DMS53 (cell line): ENCODE measurements at regions not wholly inside any gene's neighbourhood (a gene's known extent, or its start where the extent isn't known, plus 50 kb on each side); places are given as distances from the start of the nearest gene placed in this dataset.
A peak's percentile ranks its signal among the peaks of the same experiment; 100 is the strongest.

Experiments
- DNase-seq: peaks from one replicate; lab custom pipeline; 2025; lab: John Stamatoyannopoulos, UW

DNA sequence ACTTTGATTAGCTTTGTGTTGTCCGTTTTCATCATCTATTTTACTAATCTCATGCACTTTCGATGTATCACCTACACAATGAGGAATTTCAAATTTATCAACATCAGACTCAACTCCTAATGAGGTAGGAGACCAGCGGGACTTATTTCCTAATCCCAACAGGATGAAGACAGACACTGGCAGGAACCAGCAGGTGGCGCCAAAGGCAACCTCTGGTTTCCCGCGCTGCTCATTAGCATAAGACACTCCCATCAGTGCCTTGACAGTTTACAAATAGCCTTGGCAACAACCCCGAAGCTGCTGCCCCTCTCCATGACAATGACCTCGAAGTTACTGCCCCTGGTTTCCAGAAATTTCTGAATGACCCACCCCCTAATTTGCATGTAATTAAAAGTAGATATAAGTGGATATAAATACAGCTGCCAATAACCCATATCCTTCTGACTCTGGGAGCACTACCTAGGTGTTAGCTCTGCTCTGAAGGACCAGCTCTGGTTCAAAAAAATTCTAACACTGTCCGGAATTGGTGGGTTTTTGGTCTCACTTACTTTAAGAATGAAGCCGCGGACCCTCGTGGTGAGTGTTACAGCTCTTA, 974.8 kb downstream of the ADGRL2 start:
- peak; percentile 85 for DNase-seq

DNA sequence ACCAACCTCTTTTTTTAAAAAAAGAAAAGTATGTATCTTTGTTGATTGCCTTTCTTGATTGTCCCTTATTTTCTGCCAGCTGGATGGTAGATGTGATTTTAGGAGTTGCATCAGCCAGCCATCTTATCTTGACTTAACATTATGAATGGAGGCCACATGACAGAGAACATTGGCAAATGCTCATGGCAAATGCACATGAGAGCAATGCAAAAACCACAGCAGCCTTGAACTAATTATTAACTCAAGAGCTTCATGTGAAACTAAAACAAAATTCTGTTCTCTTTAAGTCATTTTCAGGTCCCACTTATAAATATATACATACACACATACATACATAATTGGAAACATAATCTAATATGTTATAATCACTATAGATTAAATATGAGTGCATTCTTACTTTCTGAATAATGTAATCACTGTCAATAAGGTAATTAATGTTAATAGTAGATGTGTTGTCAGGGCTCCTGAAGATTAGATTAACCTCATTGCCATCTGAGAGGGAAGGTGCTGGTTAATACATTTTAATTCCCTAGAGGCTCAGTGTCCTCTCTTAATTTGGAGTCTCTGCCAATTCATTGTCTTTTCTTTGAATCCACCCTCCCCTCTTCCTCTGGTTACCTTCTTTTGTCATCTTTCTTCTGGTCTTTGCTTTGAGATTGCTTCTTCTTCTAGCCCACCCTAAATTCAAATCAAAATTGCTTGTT, 962.2 kb downstream of the ADGRL2 start:
- DNase-seq: no peak

DNA sequence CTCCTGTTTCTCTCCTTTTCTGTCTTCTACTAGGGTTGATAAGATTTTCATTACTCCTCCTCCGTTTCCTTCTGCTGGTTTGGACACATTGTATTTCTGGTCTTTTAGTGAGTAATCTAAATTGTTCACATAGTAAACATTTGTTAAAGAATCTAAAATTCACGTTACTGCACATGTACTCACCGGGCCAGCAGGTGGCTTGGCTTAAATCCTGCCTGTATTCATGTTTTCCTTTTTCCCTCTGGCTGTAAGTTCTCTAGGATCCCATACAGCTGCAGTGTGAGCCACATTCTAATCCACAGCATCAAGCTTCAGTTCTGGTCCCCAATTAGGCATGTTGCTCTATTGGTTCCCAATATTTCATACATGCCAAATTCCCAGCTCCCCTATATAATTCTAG, 958.3 kb downstream of the ADGRL2 start:
- peak; percentile 49 for DNase-seq

DNA sequence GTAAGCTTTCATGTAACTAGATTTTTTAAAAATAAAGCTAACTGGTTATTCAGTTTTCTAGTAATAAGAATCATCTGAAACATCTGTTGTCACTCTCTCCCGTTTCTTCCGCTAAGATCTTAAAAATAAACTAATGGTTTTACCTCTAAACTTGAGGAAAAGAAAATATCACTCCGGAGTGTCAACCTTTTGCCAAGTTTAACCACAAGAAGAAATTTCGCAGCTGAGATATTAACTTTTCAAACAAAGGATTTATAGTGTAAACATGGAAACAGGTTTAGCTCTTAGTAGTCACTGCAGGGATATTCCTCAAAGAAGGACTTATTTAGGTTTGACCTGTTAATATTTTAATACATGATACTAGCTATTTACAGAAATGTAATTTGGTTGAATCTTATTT, 954.9 kb downstream of the ADGRL2 start:
- no peak for DNase-seq

DNA sequence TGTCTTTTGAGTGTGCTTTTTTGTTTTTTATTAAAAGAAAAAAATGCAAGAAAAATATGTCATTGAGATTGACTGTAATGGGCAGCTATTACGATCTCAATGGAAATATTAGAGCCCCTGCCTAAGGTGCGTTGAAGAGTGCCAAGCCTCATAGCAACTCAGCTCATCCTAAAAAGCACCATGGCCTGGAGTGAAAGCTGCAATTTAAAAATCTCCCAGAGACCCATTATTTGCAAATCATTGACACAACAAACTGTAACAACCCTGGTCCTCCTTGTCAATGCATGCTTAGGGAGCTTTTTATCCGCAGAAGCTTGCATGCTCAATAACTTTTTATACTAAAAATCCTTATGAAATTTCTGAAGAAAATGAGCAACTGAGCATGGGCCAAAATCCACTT, 954.5 kb downstream of the ADGRL2 start:
- no peak for DNase-seq

DNA sequence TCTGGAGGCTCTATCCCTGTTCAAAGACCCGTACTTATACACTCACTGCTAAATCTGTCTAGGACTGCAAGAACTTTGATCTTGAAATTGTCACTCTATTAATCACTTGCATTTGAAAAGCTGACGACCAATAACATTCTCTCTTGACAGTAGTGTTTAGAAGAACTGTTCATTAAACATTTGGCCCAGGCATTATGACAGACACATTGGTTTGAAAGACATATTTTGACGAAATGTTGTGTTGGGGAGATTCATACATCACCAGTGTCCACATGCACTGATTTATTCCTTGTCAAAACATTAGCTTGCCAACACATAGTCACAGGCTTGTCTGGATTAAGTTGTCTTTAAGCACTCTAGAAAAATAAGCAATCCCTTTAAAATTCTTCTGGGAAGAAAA, 951.3 kb downstream of the ADGRL2 start:
- DNase-seq: no peak

DNA sequence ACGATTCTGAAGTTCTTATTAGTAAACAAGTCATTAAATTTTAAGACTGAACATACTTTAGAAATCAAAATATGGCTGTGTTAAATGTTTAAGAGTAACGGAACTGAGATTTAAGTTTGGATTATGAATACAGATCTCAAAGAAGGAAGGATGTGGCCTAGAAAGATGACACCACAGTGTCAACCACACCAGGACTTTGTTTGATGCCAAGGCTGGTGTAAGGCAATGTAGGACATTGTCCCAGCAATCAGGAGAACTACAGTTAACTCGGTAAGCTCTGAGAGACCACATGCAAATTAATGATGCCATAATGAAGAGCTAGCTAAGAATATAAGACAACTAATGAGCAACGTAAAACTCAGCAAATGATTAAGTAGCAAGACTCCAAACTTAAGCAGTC, 932.9 kb downstream of the ADGRL2 start:
- no peak for DNase-seq

DNA sequence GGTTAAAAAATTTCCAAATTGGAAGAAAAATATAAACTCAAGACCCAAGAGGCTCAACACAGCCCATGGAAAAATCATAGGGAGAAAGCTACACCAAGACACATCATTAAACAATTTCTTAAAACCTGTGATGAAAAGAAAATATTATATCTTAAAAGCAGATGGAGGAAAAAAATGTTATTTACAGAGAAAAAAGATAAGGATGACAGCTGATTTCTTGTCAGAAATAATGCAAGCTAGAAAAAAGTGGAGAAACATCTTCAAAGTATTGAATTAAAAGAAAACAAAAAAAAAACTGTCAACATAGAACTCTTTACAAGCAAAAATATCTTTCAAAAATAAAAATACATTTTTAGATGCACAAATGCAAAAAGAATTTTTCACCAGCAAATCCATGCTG, 930.5 kb downstream of the ADGRL2 start:
- DNase-seq: no peak

DNA sequence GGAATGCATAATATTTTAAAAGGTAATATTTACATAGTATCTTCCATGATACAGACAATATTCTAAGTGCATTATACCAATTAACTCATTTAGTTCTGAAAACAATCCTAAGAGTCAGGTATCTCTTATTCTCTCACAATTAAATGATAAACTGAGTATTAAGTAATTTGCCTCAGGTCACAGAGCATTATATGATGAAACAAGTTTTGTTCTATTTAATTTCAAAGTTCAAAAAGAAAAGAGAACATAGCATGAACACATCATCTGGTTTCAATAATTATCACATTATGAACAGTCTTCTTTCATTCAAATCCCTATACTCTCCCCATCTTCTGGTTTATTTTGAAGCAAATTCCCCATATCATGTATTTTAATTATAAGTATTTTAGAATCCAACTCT, 927.5 kb downstream of the ADGRL2 start:
- no peak for DNase-seq

DNA sequence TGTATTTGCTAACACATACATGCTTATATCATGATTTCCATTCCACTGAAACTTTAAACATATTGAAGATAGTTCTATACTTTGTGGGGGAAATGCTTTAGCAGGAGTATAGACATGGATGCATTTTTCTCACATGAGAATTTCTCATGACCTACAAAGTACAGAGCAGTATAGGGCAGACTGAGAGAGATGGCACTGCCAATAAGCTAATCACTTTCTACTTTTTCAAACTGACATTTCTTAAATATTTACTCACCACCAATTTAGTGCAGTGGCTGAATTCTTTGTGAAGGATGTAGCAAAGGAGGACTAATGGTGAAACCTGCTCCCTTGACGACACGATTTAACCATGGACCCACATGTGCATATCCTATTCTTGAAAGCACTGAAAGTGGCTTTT, 923.5 kb downstream of the ADGRL2 start:
- no peak for DNase-seq

DNA sequence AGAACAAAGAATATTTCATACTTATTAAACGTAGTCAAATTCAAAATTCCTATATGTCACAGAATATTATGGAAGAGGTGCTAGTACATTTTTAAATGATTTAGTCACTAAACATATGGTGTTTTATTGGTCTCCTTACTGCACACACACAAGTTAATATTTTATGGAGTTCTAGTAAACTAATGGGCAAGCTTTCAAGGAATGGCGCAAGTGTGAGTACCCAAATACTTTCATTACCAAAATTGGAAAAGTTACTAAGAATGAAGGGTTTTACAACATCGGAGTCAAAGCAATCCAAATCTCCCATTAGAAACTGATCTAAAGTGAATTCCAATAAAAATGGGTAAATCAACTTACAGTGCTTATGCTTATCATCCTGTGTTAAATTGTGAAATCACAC, 921.9 kb downstream of the ADGRL2 start:
- no peak for DNase-seq

DNA sequence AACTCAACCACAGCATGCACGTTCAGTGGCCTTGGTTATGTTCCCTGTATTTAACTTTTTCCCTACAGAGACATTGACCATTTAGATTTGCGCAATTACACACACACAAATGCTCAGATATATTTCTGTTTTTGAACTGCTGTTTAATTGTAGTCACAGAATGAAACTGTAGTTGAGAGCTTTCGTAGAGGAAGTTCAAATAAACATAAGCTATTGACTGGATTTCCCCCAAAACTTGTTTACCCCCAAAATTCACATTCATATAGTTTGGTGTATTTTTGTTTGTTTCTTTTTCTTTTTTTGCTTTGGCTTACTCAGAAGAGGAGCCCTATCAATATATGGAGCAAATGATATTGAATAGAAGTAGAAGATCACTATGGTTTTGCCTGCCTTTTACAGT, 921.0 kb downstream of the ADGRL2 start:
- DNase-seq: no peak

DNA sequence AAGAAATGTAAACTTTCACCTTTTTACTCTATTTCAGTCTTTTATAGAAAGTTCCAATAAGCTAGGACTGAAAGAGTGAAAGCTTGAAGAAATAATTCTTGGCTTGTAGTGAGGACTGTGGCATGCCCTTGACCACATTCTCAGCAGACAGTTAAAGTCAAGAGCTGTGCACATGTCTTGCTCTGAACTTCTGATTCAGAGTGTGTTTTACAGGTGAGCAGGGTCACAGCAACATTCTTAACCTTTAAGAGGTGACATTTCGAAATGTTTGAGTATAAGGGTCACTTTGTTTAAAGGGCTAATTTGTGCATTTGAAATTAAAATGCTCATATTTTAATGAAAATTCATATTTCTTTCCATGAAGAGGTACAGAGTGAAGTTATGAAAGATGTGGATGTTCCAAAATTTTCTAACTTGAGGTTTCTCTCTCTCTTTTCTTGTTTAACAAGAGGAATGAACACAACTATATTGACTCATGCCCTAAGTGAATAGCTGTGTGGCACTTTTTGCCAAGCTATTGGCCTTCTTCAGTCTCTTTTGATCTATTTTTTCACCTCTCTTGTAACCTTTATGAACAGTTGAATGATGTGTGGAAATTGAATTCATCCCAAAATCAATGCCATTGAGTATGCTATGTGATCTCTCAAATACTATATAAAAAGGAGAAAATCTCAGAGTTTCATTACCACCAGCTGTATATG, 918.1 kb downstream of the ADGRL2 start:
- no peak for DNase-seq

DNA sequence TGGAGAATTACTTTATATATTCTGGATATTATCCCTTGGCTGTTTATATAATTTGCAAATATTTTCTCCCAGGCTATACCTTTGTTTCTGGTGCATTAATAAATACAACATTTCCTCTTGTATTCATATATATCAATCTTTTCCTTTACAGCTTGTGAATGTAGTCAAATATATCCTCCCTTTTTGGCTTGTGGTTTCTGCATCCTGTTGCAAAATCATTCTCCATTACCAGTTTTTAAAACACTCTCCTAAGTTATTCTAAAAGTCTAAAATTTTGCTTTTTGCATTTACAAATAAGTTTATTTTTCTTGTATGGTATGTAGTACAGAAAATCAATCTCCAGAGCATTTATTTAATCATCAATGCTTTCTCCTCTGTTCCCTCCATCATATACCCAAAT, 909.4 kb downstream of the ADGRL2 start:
- DNase-seq: no peak

DNA sequence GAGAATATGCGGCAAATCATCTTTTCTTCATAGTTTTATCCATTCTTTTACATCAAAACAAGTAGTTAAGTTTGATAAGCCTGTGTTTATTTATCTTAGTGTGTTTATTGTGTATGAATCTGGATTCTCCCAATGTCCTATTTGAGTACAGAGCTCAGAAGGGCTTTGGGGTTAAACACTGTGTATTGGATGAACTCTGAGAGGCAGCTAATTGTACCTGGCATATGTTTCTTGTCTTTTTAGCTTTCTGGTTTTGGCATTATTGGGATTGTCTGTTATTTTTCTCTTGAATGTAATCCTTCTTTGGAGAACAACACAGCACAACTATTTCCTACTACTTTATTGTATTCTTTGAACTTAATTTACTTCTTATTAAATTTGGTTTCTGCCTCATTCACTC, 906.9 kb downstream of the ADGRL2 start:
- no peak for DNase-seq

DNA sequence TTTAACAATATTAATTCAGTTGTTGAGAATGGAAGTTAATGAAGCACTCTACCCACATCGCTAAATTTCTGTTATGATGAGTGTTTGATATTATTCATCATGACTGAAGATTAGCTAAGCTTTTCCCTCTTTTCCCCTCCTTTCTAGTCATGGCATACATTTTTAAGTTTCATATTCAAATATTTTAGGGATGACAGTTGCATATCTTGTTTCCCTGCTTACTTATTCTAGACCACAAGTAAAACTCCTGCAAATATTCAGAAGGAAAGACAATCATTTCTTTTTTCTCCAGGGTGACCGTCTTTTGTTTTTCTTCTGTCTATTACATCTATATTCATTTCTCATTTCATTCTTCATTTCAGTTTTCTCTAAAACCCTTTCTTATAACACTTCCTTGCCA, 906.0 kb downstream of the ADGRL2 start:
- DNase-seq: no peak

DNA sequence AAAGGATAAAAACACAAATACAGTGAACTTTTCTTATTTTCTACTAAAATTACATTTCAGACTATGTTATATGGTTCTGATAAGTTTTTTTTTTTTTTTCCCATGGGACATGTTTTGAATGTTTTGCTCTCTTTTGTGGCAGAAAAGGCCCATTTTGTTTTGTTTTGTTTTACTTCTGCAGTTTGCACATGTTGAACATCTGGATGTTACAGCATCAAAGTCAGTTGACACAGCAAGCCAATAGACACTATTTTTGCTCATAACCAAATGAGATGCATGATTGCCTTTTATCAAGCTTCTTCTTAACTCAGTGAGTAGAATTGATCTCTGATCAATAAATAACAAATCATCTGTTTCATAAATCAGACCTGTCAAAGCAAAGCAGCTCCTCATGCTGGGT, 904.2 kb downstream of the ADGRL2 start:
- no peak for DNase-seq

DNA sequence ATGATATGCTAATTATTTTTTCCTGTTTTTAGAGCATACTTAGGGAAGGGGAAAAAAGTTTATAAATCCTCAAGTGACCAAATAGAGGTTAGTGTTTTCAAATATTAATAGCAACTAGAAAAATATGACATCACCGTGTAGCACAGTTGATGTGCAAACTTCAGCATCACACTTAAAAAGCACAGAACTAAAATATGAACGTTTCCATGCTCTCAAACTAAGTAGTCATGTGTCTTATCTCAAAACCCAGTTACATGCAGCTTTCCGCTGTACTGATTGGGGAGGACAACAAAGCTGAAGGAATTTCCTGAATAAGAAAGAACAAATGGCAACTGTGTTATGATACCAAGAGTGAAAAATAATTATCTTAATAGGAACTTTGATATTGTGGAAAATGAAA, 903.7 kb downstream of the ADGRL2 start:
- no peak for DNase-seq

DNA sequence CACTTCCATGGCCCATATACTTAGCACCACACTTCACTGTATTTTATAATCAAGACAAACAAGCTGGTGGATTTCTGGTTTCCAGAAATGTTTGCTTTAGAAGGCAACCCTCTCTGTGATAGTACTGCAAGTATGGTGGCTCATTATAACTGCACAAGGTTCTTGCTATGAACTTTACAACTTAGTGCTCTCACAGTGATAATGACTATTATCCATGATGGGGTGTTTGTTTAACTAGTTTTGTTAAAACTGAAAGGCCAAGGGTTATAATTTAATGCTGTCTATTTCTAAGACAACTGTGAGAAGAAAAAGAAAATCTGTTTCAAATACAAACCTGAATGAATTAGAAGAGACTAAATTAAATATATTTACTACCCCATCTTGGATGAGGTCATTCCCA, 903.2 kb downstream of the ADGRL2 start:
- DNase-seq: no peak

DNA sequence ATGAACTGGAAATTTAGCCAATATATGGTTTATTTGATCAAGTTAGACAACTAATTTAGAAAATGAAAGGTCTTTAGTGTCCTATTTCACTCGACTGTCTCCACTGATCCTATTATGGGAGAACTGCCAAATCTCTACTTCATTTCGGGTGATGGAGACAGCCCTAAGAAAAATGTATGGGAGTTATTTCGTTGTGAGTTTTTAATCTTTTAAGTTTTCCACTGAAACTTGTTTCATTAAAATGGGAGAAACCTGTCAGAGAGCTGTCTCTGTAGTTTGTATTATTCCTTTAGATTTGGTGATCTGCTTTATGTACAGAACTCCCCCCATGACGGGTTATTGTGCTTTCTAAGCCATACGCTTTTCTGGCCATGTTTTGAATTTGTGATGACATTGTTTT, 899.7 kb downstream of the ADGRL2 start:
- DNase-seq: no peak

DNA sequence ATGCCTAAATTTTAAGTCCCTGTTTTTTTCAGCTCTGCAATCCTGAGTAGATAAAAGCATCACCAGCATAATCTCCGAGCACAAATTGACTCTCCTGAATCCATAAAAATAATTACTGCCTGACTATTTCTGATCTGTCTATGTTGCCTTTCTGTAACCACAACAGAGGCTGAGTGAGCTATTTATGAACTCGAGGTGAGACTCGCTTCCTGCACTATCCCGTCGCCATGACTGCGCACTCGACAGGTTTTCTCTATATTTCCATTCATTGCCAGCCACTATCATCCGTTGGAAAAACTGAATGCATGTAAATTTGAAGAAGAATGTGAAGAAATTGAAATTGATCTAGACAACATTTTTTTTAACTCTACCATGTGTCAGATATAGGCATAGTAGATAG, 897.2 kb downstream of the ADGRL2 start:
- DNase-seq: peak; percentile 37

DNA sequence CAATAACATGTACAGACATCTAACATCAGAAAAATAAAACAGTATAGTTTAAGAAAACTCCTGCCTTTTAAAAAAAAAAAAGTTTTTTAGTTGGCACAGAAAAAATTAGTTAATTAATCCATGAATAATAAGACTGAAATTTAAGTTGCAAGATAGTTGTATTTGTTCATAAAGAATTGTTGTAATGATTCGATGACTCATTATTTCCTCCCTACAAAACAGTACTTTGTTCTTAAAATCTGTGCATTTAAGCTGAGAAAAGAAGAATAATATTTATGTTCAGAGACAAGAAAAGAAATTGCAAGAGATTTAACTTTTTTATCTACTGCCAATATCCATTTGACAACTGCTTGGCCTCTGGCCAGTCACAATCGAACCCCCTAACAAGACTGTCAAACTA, 894.7 kb downstream of the ADGRL2 start:
- no peak for DNase-seq

DNA sequence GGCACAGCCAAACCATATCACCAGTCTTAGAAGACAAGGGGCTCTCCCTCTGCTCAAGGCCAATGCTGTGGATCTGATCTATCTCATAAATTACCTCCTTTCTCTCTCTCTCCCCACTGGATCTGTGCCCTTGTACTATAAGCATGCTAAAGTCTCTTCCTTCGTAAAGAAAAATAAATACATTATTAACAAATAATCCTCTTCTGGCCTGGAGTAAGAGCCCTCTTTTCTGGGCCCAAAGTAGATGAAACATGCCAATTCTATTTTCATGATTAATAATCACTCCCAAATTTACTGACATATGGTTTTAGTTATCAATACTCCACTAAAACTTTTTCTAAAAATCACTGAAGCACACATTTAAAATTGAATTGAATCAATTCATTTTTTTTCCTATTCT, 889.7 kb downstream of the ADGRL2 start:
- no peak for DNase-seq

DNA sequence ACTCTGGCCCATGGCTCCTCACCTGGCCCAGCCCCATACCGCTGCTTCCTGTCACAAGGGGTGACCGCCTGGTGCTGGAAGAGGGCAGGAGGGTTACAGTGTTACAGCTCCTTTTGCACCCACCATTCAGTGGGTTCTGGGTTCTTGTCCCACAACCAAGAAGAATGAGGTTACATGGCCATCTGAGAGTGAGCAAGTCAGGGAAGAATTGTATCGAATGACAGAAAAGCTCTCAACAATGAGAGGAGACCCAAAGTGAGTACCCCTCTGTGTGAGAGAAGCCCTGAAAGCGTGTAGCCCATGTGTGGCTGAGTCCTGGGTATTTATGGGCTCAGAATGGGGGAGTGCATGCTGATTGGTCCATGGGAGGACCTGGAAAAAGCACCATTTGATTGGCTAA, 888.5 kb downstream of the ADGRL2 start:
- DNase-seq: peak; percentile 22
